IPS-NIHi11 (cell line): ENCODE measurements at regions not wholly inside any gene's neighbourhood (a gene's known extent, or its start where the extent isn't known, plus 50 kb on each side); places are given as distances from the start of the nearest gene placed in this dataset.
A peak's percentile ranks its signal among the peaks of the same experiment; 100 is the strongest.
"Not testable (repeated sequence)": the region's sequence is repeated elsewhere in the genome, so short reads cannot be mapped to it uniquely, and the experiment has no call there.

Experiments
- DNase-seq: peaks from one replicate; pipeline ENCODE4 v3.0.0; 2012; ENCODE audit warnings: mixed read lengths, low spot score

DNA sequence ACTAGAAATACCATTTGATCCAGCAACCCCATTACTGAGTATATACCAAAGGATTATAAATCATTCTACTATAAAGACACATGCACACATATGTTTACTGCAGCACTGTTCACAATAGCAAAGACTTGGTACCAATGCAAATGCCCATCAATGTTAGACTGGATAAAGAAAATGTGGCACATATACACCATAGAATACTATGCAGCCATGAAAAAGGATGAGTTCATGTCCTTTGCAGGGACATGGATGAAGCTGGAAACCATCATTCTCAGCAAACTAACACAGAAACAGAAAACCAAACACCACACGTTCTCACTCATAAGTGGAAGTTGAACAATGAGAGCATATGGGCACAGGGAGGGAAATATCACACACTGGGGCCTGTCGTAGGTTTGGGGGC is 106.0 kb downstream of the SPATA18 start:
- not testable (repeated sequence) for DNase-seq

DNA sequence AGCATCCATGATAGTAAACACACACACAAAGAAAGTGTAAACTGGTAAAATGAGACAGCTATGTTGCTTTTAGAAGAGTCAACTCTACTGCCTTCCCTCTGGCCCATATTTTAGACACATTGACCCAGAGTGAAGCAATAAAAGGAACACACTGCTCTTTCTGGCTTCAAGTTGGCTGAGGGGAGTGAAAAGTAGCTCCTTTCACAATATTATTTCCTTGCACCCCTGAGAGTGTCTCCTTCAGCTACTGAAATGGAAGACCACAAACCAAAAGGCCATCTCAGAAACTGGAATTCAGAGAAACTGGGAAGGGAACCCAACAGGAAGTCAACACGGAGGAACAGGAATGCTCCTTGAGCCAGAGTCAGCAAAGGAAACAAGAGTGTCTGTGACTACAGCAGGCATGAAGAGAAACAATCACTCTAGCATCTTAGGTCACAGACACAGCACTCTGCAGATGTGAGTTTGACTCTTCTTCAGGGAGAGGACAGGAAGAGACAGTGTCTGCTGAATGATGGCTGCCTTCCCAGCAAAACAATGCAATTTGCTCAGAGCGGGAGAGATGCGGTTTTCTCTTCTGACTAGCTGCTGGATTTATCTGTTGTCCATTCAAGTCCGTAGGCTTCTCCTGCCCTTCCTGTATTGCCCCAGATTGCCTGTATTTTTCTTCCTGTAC is 106.7 kb downstream of the SPATA18 start:
- no peak for DNase-seq

DNA sequence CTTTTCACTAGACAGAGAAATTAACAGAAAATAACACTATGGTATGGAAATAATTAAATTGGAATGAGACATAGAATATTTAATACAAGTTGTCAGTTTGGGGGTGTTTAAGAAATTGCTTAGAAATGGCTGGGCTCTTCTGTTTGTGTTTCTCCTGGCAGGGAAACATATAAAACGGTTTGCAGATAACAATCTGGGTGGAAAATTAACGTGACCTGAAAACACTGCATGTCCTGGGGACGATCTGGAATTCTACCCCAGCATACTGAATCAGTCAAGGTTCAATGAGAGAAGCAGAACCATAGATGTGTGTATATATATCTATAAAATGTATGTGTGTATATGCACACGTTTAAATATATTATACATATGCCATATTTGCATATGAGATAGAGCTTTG is 109.8 kb downstream of the SPATA18 start:
- no peak for DNase-seq

DNA sequence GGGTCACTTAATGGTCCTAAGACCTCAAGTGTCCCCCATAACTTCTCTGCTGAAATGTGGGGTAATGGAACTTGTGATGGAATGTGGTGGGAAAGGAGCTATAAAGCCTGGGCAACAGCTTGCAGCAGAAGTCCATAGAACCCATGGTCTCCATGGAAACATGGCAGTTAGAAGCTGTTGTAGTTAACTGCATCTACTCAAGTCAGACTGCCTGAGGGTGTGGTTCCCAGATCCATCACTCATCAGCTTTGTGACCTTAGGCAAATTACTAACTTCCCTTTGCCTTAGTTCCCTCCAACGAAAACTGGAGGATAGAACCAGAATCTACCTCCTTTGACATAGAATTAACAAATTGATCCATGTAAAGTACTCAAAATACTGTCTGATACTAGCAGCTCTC is 113.0 kb downstream of the SPATA18 start:
- no peak for DNase-seq

DNA sequence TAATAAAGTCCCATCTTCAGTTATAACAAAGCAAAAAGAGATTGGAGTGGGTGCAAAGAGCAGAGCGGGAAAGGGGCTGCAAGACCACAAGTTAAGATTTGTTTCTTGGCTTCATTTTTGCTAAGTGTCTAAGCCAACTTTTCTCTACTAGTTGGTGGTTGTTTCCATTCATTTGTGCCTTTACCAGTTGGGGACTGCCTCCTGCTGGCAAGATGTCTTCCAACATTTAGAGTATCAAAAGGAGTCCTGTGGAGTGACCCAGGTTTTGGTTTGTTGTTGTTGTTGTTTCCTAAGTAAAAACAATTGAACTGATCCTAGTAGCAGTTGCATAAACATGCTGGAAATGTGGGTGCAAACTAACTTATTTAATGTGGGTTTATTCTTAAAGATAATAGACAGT is 121.1 kb downstream of the SPATA18 start:
- peak; percentile 14 for DNase-seq

DNA sequence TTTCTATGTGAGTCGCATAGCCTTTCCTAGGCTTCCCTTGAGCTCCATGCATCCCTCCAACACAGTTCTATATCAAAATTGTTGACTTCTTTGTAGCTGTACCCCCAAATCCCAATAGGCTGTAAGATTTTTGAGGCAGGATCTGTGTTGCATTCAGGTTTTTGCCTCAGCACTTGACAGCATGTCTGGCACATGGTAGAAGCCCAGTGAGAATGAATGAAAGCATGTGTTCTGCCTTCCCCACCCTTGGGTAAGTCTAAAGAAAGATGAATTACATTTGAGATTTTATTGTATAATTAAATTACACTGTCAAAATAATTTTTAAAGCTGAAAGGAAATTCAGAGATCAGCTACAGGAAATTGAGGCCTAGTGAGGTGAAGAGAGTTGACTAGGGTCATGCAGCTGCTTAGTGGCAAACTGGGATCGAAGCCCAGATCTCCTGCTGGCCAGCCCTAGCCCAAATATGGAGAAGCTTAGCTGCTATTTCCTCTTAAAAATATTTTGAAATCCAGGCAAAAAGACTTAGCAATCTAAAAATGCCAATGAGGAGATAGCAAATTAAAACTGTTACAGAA is 122.5 kb downstream of the SPATA18 start:
- no peak for DNase-seq

DNA sequence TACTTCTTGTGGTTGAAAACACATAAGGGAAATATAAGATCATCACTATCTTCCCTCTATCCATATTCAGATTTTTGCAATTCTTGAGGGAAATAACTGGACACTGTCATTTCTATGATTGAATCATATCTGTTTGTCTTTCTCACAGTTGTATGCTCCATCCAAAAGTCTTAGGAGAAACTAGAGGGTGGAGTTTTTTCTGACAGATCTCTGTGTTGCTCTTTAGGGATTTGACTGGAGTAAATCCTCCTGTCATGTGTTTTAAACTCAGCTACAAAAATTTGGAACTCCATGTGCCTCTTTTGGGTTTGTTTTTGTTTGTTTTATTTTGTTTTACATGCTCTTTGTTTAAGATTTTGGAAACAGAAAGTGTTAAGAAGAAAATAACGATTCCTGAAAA is 136.5 kb downstream of the SPATA18 start:
- DNase-seq = no peak

DNA sequence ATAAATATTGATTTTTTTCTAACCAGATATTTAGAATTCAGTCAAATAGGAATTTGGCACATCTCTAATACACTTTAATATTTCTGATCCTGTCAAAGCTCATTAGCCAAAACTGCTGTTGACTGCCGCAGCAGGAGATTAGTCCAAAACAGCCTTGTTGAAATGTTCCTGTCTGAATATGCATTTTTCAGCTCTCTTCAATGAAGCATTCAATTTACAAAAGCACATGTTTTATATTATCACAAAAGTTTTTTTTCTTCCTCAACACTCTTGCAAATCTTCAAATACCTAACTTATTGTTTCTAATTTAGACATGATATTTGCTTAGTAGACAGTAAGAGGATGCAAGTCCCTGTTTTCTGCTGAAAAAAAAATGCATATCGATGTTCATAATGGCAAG is 140.9 kb downstream of the SPATA18 start:
- DNase-seq = no peak

DNA sequence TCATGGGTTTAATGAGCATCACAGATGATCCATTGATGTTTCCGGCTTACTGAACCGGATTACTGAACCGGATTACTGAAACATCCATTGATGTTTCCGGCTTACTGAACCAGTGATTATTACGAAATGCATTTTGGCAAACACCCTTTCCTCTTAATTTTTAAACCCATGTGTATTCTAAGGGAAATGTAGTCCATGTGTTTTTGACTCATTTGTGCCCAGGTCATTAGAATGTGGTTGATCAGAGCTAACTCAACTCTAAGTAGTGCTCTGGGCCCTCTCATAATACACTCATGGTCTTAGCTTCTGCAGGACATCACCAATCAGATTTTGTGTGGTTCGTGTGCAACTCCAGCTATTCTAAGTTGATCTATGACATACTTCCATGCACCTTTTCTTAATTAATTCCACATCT is 141.6 kb downstream of the SPATA18 start:
- DNase-seq = no peak

DNA sequence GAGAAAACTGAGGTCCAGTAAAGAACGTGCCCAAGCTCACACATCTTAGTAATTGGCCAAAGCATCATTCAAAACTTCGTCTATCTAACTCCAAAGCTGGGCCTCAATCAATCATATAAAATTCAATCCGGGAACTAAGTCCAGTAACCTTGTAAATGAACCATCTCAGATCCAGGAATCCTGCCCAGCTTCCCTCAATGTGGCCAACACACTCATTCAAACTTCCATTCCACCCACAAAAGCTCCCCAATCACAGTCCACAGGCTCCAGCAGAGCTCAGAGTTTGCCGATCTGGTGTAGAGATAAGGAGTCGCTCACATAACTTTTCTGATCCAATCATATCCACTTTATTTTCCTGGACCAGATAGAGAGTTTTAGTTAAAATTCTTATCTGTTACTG is 144.8 kb downstream of the SPATA18 start:
- no peak for DNase-seq

DNA sequence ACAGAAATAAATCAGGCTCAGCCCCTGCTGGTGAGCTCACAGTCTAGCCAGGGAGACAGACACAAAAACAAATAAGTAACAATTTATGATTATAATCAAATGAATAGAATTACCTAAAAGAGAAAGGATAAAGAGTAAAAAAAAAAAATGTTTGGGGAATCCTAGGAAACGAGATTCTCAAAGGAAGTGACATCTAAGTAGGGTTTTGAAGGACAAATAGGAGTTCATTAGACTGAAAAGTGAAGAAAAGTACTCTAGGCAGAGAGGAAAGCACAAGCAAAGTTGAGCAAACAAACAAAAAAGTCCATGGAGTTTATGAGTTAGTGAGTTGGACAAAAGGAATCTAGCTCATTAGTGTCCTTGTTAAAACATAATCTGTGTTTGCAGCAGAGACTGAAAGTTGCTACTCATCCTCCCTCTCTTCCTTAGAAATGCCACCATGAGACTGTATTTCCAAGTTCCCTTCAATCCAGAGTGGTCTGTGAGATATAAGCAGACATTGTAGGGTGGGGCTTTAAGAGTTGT is 145.6 kb downstream of the SPATA18 start:
- no peak for DNase-seq

DNA sequence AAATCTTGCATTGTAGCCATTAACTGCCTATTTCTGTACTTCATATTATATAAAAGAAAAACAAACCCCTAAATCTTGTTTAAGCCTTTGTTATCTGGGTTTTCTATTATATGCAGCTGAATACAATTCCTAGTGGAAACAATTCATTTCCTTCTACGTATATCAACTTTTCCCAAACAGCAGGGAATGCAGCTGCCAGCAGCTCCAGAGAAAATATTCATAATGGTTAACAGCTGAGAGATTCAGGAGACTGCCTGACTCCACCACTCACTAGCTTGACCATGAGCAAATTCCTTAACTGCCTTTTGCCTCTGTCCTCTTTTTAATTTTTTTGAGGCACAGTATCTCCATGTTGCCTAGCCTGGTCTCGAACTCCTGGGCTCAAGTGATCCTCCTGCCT is 146.2 kb downstream of the SPATA18 start:
- no peak for DNase-seq

DNA sequence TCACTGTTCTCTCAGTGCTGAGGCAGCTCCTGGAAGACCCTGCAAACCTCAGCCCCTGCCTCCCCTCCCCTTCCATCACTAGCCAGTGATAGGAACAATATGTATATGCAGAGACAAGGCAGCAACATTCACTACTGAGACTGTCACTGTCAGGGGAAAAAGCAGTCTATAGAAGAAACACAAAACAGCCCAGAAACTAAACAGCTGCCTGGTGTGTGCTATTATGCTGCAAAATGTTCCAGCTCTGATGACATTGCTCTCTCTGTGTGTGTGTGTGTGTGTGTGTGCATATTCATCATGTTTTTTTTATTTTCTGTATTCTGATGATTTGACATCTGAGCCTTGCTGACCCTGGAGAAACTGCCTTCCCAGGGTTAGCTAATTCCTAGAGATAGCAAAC is 147.2 kb downstream of the SPATA18 start:
- DNase-seq = no peak

DNA sequence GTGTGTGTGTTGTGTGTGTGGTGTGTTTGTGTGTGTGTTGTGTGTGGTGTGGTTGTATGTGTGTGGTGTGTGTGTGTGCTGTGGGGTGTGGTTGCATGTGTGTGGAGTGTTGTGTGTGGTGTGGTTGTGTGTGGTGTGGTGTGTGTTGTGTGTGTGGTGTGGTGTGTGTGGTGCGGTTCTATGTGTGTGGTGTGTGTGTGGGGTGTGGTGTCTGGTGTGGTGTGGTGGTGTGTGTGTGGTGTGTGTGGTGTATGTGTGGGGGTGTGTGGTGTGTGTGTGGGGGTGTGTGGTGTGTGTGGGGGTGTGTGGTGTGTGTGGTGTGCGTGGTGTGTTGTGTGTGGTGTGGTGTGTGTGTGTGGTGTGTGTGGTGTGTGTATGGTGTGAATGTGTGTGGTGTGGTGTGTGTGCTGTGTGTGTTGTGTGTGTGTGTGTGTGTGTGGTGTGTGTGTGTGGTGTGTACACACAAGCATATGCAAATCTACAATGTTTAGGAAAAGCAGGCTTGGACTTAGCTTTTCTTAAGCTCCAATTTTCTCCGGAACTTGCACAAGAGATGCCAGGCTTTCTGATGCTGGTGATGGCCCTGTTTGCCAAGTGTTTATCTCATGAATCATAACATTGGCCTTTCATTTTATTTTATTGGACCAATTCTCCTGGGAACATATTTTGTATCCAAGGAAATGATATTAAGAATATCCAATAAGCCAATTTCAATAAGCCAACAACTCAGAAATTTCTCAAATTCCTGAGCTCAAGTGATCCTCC is 148.7 kb downstream of the SPATA18 start:
- no peak for DNase-seq

DNA sequence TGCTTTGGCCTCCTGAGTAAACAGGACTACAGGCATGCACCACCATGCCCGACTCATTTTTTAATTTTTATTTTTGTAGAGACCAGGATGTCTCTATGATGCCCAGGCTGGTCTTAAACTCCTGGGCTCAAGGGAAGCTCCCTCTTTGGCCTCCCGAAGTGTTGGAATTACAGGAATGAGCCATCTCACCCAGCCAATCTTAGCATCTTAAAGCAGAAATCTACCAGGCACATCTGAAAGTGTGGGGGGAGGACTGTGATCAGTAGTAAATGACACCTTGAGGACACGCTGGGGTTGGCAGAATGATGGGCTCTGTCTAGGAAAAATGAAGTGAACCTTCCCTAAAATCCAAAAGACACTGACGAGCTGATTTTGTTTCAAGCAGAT is 149.2 kb downstream of the SPATA18 start:
- no peak for DNase-seq

DNA sequence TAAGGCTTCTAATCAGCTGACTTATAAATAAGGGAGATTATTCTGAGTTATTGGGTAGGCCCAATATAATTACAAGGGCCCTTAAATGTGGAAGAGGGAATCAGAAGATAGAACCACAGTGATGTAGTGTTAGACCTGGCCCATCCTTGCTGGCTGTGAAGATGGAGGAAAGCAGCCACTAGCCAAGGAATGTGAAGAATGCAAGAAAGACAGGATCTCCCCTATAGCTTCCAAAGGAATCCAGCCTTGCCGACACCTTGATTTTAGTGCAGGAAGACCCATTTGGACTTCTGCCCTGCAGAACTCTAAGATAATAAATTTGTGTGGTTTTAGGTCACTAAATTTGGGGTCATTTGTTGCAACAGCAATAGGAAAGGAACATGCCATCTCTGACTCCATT is 150.6 kb downstream of the SPATA18 start:
- DNase-seq = peak; percentile 23

DNA sequence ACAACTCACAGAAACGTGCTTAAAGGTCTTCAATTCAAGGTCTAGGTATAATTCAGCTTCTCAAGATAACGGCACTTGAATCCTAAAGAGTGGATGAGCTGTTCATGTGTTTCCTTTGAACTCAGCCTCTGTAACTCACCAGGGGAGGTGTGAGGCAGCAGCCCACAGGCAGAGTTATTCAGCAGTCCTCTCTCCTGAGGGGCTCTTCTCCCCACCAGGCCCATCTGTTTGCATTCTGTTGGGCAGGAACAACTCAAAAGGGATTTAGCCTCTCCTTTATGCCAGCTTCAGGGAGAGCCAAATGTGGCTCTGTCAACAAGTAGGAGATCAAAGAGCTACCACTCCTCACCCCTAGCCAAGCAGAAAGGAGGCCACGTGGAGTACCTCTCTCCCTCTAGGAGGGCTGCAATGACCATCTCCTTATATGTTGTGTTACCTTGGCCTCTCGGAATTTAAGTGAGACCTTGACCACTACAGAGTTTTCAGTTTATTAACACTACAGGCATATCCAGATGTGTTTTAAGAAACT is 151.2 kb downstream of the SPATA18 start:
- DNase-seq = peak; percentile 28

DNA sequence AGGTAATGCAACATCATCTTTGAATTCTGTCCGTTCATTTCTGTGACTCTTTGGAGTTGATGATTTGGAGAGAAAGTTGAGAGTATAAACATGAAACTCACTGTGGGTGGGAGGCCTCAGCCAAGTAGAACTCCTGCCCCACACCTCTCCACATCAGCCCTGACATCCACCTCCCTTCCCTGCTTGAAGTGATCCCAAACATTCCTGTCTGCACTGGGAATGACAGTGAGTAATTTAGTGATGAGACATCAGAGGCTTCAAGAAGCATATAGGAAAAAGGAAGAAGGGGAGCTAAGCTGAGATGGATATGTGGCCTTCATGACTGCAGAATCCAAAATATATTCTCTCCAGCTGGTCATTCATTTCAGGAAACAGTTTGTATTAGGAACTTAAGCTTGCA is 151.8 kb downstream of the SPATA18 start:
- no peak for DNase-seq

DNA sequence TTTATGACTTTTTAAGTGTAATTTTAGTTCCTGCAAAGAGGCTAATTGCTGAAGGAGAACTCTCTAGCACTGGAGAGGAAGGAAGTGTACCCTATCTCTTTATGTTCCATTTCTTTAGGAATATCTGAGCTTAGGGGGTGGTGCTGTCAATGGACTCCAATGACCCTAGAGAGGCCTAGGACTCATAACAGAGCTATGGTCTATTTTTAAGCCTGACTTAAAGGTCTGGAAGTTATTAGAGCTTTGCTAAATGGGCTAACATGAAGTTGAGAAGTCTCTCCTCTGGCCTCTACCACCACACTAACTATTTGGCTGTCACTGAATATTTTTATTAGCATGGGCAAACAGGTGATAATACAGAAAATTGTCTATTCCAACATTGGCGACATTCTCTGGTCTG is 152.2 kb downstream of the SPATA18 start:
- DNase-seq = no peak

DNA sequence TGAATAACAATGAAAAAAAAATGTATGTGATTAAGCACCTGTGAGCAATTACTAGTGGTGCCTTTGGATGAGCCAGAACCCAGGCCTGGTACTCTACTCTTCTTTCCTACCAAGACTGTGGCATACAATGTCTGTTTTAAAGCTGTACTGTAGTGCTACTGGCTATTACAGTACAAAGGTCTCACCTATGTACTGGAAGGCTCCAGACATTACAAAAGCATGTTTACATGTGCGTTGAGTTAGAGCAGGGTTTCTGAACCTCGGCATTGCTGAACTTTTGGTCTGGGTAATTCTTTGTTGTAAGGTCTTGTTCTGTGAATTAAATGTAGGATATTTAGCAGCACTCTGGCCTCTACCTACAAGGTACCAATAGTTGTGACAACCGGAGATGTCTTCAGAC is 153.8 kb downstream of the SPATA18 start:
- no peak for DNase-seq

DNA sequence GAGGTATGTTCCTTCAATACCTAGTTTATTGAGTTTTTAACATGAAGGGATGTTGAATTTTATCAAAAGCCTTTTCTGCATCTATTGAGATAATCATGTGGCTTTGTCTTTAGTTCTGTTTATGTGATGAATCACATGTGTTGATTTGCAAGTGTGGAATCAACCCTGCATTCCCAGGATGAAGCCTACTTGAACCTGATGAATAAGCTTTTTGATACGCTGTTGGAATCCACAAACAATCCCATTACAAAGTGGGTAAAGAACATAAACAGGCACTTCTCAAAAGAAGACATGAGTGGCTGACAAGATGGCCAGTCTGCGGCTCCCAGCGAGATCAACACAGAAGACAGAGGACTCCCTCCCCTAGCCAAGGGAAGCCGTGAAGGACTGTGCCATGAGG is 156.0 kb downstream of the SPATA18 start:
- DNase-seq = not testable (repeated sequence)

DNA sequence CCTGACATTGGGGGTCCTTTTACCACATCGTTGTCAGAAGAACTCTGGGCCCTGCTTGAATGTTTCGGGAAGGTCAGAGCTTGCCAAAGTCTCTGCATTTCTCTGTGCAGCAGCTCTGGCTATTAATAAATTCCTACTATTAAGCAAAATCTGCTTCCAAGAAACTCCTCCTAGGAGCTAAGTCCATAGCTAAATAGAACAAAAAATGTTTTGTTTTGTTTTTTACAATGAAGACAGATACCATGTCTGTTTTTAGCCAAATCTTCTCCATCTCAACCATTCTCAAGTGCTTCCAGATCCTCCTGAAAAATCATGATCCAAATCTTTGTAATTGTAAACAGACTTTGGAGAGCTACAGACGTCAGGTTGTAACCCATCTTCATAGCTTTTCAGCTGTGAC is 161.6 kb downstream of the SPATA18 start:
- DNase-seq = no peak

DNA sequence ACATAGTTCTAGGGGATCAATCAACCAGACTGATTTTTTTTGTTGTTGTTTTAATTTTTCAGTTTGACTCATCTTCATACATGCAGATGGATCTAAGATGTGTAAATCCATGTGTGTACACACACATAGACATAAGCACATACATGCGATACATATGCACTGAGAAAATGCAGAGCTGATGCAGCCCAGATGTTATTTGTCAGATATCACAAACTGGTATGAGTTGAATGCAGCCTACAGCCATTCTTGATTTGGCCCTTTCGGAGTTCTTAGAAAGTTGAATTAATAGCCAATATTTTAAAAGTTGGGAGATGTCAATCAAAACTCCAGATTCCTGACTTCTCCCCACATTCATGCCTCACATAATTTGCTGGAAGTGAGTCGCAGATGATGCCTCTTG is 180.4 kb downstream of the SPATA18 start:
- DNase-seq = no peak
